ENCODE measurements at regions not wholly inside any gene's neighbourhood (a gene's known extent, or its start where the extent isn't known, plus 50 kb on each side); places are given as distances from the start of the nearest gene placed in this dataset.

DNA sequence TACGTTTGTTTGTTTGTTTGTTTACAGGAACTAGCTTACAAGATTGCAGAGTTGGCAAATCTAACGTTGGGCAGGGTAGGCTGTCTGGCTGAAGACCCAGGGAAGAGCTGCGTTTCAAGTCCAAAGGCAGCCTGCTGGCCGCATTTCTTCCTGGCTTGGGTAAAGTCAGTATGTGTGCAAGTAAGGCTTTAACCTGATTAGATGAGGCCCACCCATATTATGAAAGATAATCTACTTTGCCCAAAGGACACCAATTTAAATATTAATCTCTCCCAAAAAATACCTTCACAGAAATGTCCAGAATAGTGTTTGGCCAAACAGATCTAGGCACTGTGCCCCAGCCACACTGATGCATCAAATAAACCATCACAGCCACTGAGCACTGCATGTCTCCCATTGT is 228.9 kb upstream of the HABP2 start:
- TF ChIP-seq CTCF (IDR thresholded peaks at IDR 0.05; ENCODE audit: low read length) (no peak), EZH2 (IDR thresholded peaks at IDR 0.05; ENCODE audit: borderline replicate concordance, low read length) (no peak)

Measured in OCI-LY1 (cell line).